Stimulated activated CD4-positive, alpha-beta T cell treated with anti-CD3 and anti-CD28 coated beads, TNF-alpha, amount 100 ng/mL, for 48 hours (primary cell): ENCODE measurements at regions not wholly inside any gene's neighbourhood (a gene's known extent, or its start where the extent isn't known, plus 50 kb on each side); places are given as distances from the start of the nearest gene placed in this dataset.

Experiments used
- DNase-seq, 3 donors: peaks; one replicate each; pipeline ENCODE4 v3.0.0-alpha.2; 2020; ENCODE audit warnings: low read depth in 3 of 3

- DNase-seq: no peak
Measured at GRCh38 chr5:89991592-89991991, 418.0 kb downstream of the CETN3 start.

- DNase-seq: no peak
Measured at GRCh38 chr5:89989776-89990175, 419.8 kb downstream of the CETN3 start.

GRCh38 chr5:89988998-89989655 is 420.4 kb downstream of the CETN3 start:
- no peak for DNase-seq

- no peak for DNase-seq
Measured at GRCh38 chr5:89988129-89988810, 421.3 kb downstream of the CETN3 start.

- DNase-seq: no peak
Measured at GRCh38 chr5:89983216-89983615, 426.3 kb downstream of the CETN3 start.

- DNase-seq: no peak
Measured at GRCh38 chr5:89981878-89982773, 427.4 kb downstream of the CETN3 start.

GRCh38 chr5:89981021-89981420 is 428.5 kb downstream of the CETN3 start:
- DNase-seq: no peak

GRCh38 chr5:89973516-89973915 is 436.0 kb downstream of the CETN3 start:
- no peak for DNase-seq

- DNase-seq: no peak
Measured at GRCh38 chr5:89972901-89973300, 436.7 kb downstream of the CETN3 start.

- DNase-seq: no peak
Measured at GRCh38 chr5:89968958-89969381, 440.6 kb downstream of the CETN3 start.

- DNase-seq: no peak
Measured at GRCh38 chr5:89967771-89968444, 441.6 kb downstream of the CETN3 start.

GRCh38 chr5:89956838-89957237 is 452.7 kb downstream of the CETN3 start:
- no peak for DNase-seq

- DNase-seq: no peak
Measured at GRCh38 chr5:89954916-89955315, 454.6 kb downstream of the CETN3 start.

- no peak for DNase-seq
Measured at GRCh38 chr5:89951876-89952275, 457.7 kb downstream of the CETN3 start.

GRCh38 chr5:89950234-89950633 is 459.3 kb downstream of the CETN3 start:
- DNase-seq: no peak

GRCh38 chr5:89948977-89949376 is 460.6 kb downstream of the CETN3 start:
- DNase-seq: no peak

- no peak for DNase-seq
Measured at GRCh38 chr5:89946916-89947315, 462.6 kb downstream of the CETN3 start.

- DNase-seq: no peak
Measured at GRCh38 chr5:89946508-89946907, 463.0 kb downstream of the CETN3 start.

- no peak for DNase-seq
Measured at GRCh38 chr5:89942171-89942570, 467.4 kb downstream of the CETN3 start.

- no peak for DNase-seq
Measured at GRCh38 chr5:89936576-89936975, 473.0 kb downstream of the CETN3 start.

GRCh38 chr5:89934069-89934468 is 475.5 kb downstream of the CETN3 start:
- DNase-seq: no peak

- no peak for DNase-seq
Measured at GRCh38 chr5:89932771-89933181, 476.8 kb downstream of the CETN3 start.
